Panc1 (cell line): ENCODE measurements at regions not wholly inside any gene's neighbourhood (a gene's known extent, or its start where the extent isn't known, plus 50 kb on each side); places are given as distances from the start of the nearest gene placed in this dataset.

Experiments
- POLR2AphosphoS5 ChIP-seq: IDR thresholded peaks from 2 replicates; pipeline ENCODE4 v1.6.1; 2012; ENCODE audit warnings: mild to moderate bottlenecking, low read depth, low read length, moderate library complexity
- SIN3A ChIP-seq: IDR thresholded peaks from 2 replicates; pipeline ENCODE4 v1.6.1; 2012; ENCODE audit warnings: low read depth, mild to moderate bottlenecking, low read length, moderate library complexity, borderline replicate concordance; ENCODE audit not compliant: insufficient read depth
- TF ChIP-seq, protein P1 (sequence below): fragments of 450-650 bp; IDR thresholded peaks from 2 replicates; pipeline ENCODE4 v1.5.1; 2017; ENCODE audit warnings: mild to moderate bottlenecking
- TF ChIP-seq, protein P2 (sequence below), 2 experiments: IDR thresholded peaks; 2 replicates each; pipeline ENCODE4 v1.6.1; 2011 to 2012; ENCODE audit warnings: low read depth in 2 of 2, control low read depth in 1 of 2, low read length in 1 of 2, mild to moderate bottlenecking in 1 of 2, moderate library complexity in 1 of 2; ENCODE audit not compliant: insufficient read depth in 1 of 2

DNA sequence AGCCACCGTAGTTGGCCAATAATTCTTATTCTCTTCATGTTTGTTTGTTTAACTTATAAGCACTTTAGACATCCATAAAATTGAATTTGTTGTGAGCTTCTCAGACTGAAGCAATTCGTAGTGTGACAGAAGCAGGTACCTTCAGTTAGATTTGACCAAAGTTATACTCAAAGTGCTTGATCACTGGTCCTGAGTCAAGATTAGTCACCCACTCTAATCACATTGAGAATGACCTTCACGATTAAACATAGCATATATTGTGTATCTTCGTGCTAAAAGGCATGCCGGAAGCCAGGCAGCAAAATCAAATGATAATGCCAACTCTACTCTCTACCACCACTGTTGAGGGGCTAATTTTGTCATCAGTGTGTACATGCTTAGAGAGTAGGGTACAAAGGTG is 763.7 kb upstream of the MBL2 start:
- TF ChIP-seq SIN3A, result no peak
- TF ChIP-seq, protein P1, sequence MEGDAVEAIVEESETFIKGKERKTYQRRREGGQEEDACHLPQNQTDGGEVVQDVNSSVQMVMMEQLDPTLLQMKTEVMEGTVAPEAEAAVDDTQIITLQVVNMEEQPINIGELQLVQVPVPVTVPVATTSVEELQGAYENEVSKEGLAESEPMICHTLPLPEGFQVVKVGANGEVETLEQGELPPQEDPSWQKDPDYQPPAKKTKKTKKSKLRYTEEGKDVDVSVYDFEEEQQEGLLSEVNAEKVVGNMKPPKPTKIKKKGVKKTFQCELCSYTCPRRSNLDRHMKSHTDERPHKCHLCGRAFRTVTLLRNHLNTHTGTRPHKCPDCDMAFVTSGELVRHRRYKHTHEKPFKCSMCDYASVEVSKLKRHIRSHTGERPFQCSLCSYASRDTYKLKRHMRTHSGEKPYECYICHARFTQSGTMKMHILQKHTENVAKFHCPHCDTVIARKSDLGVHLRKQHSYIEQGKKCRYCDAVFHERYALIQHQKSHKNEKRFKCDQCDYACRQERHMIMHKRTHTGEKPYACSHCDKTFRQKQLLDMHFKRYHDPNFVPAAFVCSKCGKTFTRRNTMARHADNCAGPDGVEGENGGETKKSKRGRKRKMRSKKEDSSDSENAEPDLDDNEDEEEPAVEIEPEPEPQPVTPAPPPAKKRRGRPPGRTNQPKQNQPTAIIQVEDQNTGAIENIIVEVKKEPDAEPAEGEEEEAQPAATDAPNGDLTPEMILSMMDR, result no peak
- no peak for TF ChIP-seq POLR2AphosphoS5
- TF ChIP-seq, protein P2, sequence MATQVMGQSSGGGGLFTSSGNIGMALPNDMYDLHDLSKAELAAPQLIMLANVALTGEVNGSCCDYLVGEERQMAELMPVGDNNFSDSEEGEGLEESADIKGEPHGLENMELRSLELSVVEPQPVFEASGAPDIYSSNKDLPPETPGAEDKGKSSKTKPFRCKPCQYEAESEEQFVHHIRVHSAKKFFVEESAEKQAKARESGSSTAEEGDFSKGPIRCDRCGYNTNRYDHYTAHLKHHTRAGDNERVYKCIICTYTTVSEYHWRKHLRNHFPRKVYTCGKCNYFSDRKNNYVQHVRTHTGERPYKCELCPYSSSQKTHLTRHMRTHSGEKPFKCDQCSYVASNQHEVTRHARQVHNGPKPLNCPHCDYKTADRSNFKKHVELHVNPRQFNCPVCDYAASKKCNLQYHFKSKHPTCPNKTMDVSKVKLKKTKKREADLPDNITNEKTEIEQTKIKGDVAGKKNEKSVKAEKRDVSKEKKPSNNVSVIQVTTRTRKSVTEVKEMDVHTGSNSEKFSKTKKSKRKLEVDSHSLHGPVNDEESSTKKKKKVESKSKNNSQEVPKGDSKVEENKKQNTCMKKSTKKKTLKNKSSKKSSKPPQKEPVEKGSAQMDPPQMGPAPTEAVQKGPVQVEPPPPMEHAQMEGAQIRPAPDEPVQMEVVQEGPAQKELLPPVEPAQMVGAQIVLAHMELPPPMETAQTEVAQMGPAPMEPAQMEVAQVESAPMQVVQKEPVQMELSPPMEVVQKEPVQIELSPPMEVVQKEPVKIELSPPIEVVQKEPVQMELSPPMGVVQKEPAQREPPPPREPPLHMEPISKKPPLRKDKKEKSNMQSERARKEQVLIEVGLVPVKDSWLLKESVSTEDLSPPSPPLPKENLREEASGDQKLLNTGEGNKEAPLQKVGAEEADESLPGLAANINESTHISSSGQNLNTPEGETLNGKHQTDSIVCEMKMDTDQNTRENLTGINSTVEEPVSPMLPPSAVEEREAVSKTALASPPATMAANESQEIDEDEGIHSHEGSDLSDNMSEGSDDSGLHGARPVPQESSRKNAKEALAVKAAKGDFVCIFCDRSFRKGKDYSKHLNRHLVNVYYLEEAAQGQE (IDR thresholded peaks at IDR 0.05; ENCODE audit: insufficient read depth in 1 of 2, low read depth in 2 of 2, low read length in 1 of 2), result no peak
